ENCODE measurements at regions not wholly inside any gene's neighbourhood (a gene's known extent, or its start where the extent isn't known, plus 50 kb on each side); places are given as distances from the start of the nearest gene placed in this dataset.

- ATAC-seq (no peak), FAIRE-seq (no peak), DNase-seq (ENCODE audit: low spot score) (no peak)
- intact Hi-C loops (cut with micrococcal nuclease; ENCODE audit: unreplicated experiment): no loop called here
- Histone ChIP-seq H4K20me1 (ENCODE audit: insufficient read depth, low read length) (no peaks in the 10 kb centered on the region), H3K27ac (ENCODE audit: extremely low read length, insufficient read depth, low read length) (no peak overlapping the region), H3K9me3 (ENCODE audit: low read length) (no peaks in the 10 kb centered on the region), H3K4me2 (ENCODE audit: low read depth, low read length) (no peak overlapping the region), H3K36me3 (replicated peaks in 1 of 2; ENCODE audit: control insufficient read depth in 1 of 2, insufficient read depth in 2 of 2, low read length in 2 of 2) (no peaks in the 10 kb centered on the region), H2AFZ (ENCODE audit: low read length) (no peak overlapping the region), H3K4me1 (ENCODE audit: insufficient read depth, low read length) (no peaks in the 10 kb centered on the region), H3K79me2 (ENCODE audit: insufficient read depth, low read length) (no peaks in the 10 kb centered on the region), H3K9ac (ENCODE audit: insufficient read depth, low read depth, low read length) (no peak overlapping the region), H3K4me3 (replicated peaks in 1 of 3; ENCODE audit: insufficient read depth in 1 of 3, low read depth in 2 of 3, low read length in 3 of 3) (no peak overlapping the region), H3K27me3 (ENCODE audit: control insufficient read depth in 1 of 2, insufficient read depth in 2 of 2, low read length in 2 of 2) (peaks cover 10 to 84% of the 10 kb centered on the region in 2 experiments)
- ChIA-PET CTCF (ENCODE audit: low intra/inter-chr PET ratio, low total read pairs) (no interaction called here), POLR2A (no interaction called here)
- no TSS peak for BruUV-seq (replicated peaks)
- in situ Hi-C loops (cut with HindIII; ENCODE audit: extremely low pct_ligation_motif_present, low pct_unique_long_range_greater_than_20kb): no loop called here
- WGBS (ENCODE audit: low lambda C conversion rate): 52% methylated on average over 9 of the region's 10 CpGs
- TF ChIP-seq ZNF878 (CRISPR knock-in tag; IDR thresholded peaks at IDR 0.05) (no peak), KLF12 (CRISPR knock-in tag; IDR thresholded peaks at IDR 0.05; ENCODE audit: borderline replicate concordance) (no peak), ATF1 (CRISPR knock-in tag; IDR thresholded peaks at IDR 0.05) (no peak)
Measured at GRCh38 chr2:236400046-236400574, 135.9 kb upstream of the ASB18 start.

GRCh38 chr2:236400594-236401360 is 136.6 kb upstream of the ASB18 start:
- intact Hi-C loops (cut with micrococcal nuclease; ENCODE audit: unreplicated experiment) (no loop called here), in situ Hi-C loops (cut with HindIII; ENCODE audit: extremely low pct_ligation_motif_present, low pct_unique_long_range_greater_than_20kb) (no loop called here)
- CTCF ChIA-PET (ENCODE audit: low intra/inter-chr PET ratio, low total read pairs): no interaction called here
- no TSS peak for BruUV-seq (replicated peaks)
- Histone ChIP-seq H3K9ac (ENCODE audit: insufficient read depth, low read depth, low read length) (no peak overlapping the region), H3K27ac (ENCODE audit: extremely low read length, insufficient read depth, low read length) (no peak overlapping the region), H2AFZ (ENCODE audit: low read length) (no peak overlapping the region), H3K4me2 (ENCODE audit: low read depth, low read length) (no peak overlapping the region), H3K9me3 (ENCODE audit: low read length) (no peaks in the 10 kb centered on the region), H4K20me1 (ENCODE audit: insufficient read depth, low read length) (no peaks in the 10 kb centered on the region), H3K4me3 (replicated peaks in 1 of 3; ENCODE audit: insufficient read depth in 1 of 3, low read depth in 2 of 3, low read length in 3 of 3) (no peak overlapping the region), H3K79me2 (ENCODE audit: insufficient read depth, low read length) (no peaks in the 10 kb centered on the region), H3K4me1 (ENCODE audit: insufficient read depth, low read length) (peaks cover 2% of the 10 kb centered on the region; the same call in 1 of the 2 replicates), H3K27me3 (ENCODE audit: control insufficient read depth in 1 of 2, insufficient read depth in 2 of 2, low read length in 2 of 2) (peaks cover 10 to 79% of the 10 kb centered on the region in 2 experiments), H3K36me3 (replicated peaks in 1 of 2; ENCODE audit: control insufficient read depth in 1 of 2, insufficient read depth in 2 of 2, low read length in 2 of 2) (no peaks in the 10 kb centered on the region)
- no peak for FAIRE-seq
- ATAC-seq: no peak
- TF ChIP-seq SRSF1 (optimal IDR thresholded peaks at IDR 0.05; ENCODE audit: low read depth, low read length) (no peak), ELF1 (CRISPR knock-in tag; IDR thresholded peaks at IDR 0.05) (no peak), ZNF180 (CRISPR knock-in tag; IDR thresholded peaks at IDR 0.05; ENCODE audit: borderline replicate concordance, low read depth) (no peak), MIER3 (CRISPR knock-in tag; IDR thresholded peaks at IDR 0.05; ENCODE audit: borderline replicate concordance) (no peak), MYC (CRISPR knock-in tag; IDR thresholded peaks at IDR 0.05; ENCODE audit: borderline replicate concordance) (no peak), ZNF639 (CRISPR knock-in tag; conservative IDR thresholded peaks at IDR 0.05) (no peak), RXRA (CRISPR knock-in tag; IDR thresholded peaks at IDR 0.05) (no peak), CTCF (CRISPR knock-in tag; IDR thresholded peaks at IDR 0.05) (no peak), KLF12 (CRISPR knock-in tag; IDR thresholded peaks at IDR 0.05; ENCODE audit: borderline replicate concordance) (no peak), GTF2F1 (IDR thresholded peaks at IDR 0.05; ENCODE audit: low read length) (no peak)
- POLR2A ChIA-PET: no interaction called here
- 30% methylated on average over 15 of the region's 20 CpGs for WGBS (ENCODE audit: low lambda C conversion rate)
- no peak for DNase-seq (ENCODE audit: low spot score)
